HL-60/S4 treated with phorbol 12-myristate 13-acetate at 8.2 ng/mL for 4 days and 3 days (cell line): ENCODE measurements at regions not wholly inside any gene's neighbourhood (a gene's known extent, or its start where the extent isn't known, plus 50 kb on each side); places are given as distances from the start of the nearest gene placed in this dataset.

Source experiments
- in situ Hi-C: fragments of 300-500 bp; cut with MboI; formaldehyde crosslinking; loops from 2 replicates; pipeline ENCODE4 v1.15.0; 2022; ENCODE audit warnings: low sequenced_read_pairs

GRCh38 chr7:21356616-21357015, 71.3 kb upstream of the SP4 start:
- in situ Hi-C loops, result no loop called here

GRCh38 chr7:21357151-21358097, 70.5 kb upstream of the SP4 start:
- in situ Hi-C loops, result no loop called here

GRCh38 chr7:21358648-21359047, 69.2 kb upstream of the SP4 start:
- in situ Hi-C loops, result no loop called here

GRCh38 chr7:21359163-21359562, 68.7 kb upstream of the SP4 start:
- in situ Hi-C loops, result no loop called here

GRCh38 chr7:21361413-21362125, 66.3 kb upstream of the SP4 start:
- in situ Hi-C loops, result no loop called here

GRCh38 chr7:21364801-21365271, 63.0 kb upstream of the SP4 start:
- in situ Hi-C loops, result no loop called here

- in situ Hi-C loops, result no loop called here
Observed at GRCh38 chr7:21365866-21366624, 61.8 kb upstream of the SP4 start.

GRCh38 chr7:21367081-21367480, 60.8 kb upstream of the SP4 start:
- in situ Hi-C loops, result no loop called here

- in situ Hi-C loops, result no loop called here
Observed at GRCh38 chr7:21367537-21367936, 60.3 kb upstream of the SP4 start.

- in situ Hi-C loops, result no loop called here
Observed at GRCh38 chr7:21368317-21368716, 59.6 kb upstream of the SP4 start.

GRCh38 chr7:21370283-21370982, 57.5 kb upstream of the SP4 start:
- in situ Hi-C loops, result no loop called here

GRCh38 chr7:21371360-21371759, 56.5 kb upstream of the SP4 start:
- in situ Hi-C loops, result no loop called here

- in situ Hi-C loops, result no loop called here
Observed at GRCh38 chr7:21373031-21373430, 54.9 kb upstream of the SP4 start.

GRCh38 chr7:21374134-21374533, 53.7 kb upstream of the SP4 start:
- in situ Hi-C loops, result no loop called here

GRCh38 chr7:21377545-21377944, 50.3 kb upstream of the SP4 start:
- in situ Hi-C loops, result no loop called here
